Stimulated activated naive CD4-positive, alpha-beta T cell (primary cell): ENCODE measurements at regions not wholly inside any gene's neighbourhood (a gene's known extent, or its start where the extent isn't known, plus 50 kb on each side); places are given as distances from the start of the nearest gene placed in this dataset.

Experiments
- DNase-seq, 6 experiments: peaks; one replicate each; lab custom pipeline; 2025; lab: John Stamatoyannopoulos, UW

- no peak for DNase-seq
Observed at GRCh38 chr16:50992350-50993032, 158.6 kb downstream of the SALL1 start.

GRCh38 chr16:50991436-50991835 is 159.6 kb downstream of the SALL1 start:
- DNase-seq = no peak

- no peak for DNase-seq
Observed at GRCh38 chr16:50991006-50991405, 160.1 kb downstream of the SALL1 start.

GRCh38 chr16:50989047-50989446 is 162.0 kb downstream of the SALL1 start:
- DNase-seq = no peak

GRCh38 chr16:50988441-50988840 is 162.6 kb downstream of the SALL1 start:
- no peak for DNase-seq

GRCh38 chr16:50986453-50986852 is 164.6 kb downstream of the SALL1 start:
- no peak for DNase-seq

GRCh38 chr16:50985733-50986132 is 165.3 kb downstream of the SALL1 start:
- no peak for DNase-seq

GRCh38 chr16:50984688-50985087 is 166.4 kb downstream of the SALL1 start:
- no peak for DNase-seq

- DNase-seq = no peak
Observed at GRCh38 chr16:50982808-50983207, 168.3 kb downstream of the SALL1 start.

GRCh38 chr16:50981951-50982350 is 169.1 kb downstream of the SALL1 start:
- no peak for DNase-seq

GRCh38 chr16:50980666-50981065 is 170.4 kb downstream of the SALL1 start:
- no peak for DNase-seq

- no peak for DNase-seq
Observed at GRCh38 chr16:50979806-50980620, 171.1 kb downstream of the SALL1 start.

GRCh38 chr16:50977138-50977537 is 173.9 kb downstream of the SALL1 start:
- DNase-seq = no peak

GRCh38 chr16:50974438-50975036 is 176.5 kb downstream of the SALL1 start:
- no peak for DNase-seq

- DNase-seq = no peak
Observed at GRCh38 chr16:50972876-50973275, 178.2 kb downstream of the SALL1 start.

- DNase-seq = no peak
Observed at GRCh38 chr16:50970281-50970680, 180.8 kb downstream of the SALL1 start.

GRCh38 chr16:50967827-50968612 is 183.1 kb downstream of the SALL1 start:
- no peak for DNase-seq

GRCh38 chr16:50964491-50964890 is 186.6 kb downstream of the SALL1 start:
- no peak for DNase-seq

- no peak for DNase-seq
Observed at GRCh38 chr16:50961952-50962351, 189.1 kb downstream of the SALL1 start.

GRCh38 chr16:50960517-50961202 is 190.4 kb downstream of the SALL1 start:
- no peak for DNase-seq

- DNase-seq = no peak
Observed at GRCh38 chr16:50957056-50957455, 194.0 kb downstream of the SALL1 start.

- DNase-seq = no peak
Observed at GRCh38 chr16:50956637-50957036, 194.4 kb downstream of the SALL1 start.
